Kidney (tissue), 13 donors: ENCODE measurements at regions not wholly inside any gene's neighbourhood (a gene's known extent, or its start where the extent isn't known, plus 50 kb on each side); places are given as distances from the start of the nearest gene placed in this dataset.

ENCODE experiments used
- DNase-seq, 5 donors: peaks; one replicate each; pipeline ENCODE4 v3.0.0-alpha.2; 2013 to 2020
- FAIRE-seq: peaks from 2 replicates; lab custom pipeline; 2012; peaks lifted over from hg19 to GRCh38; lab: Jason Lieb, UNC
- H3K27ac ChIP-seq, 2 donors: one replicate each; pipeline ENCODE4 v1.7.0; 2013; ENCODE audit warnings: low read depth in 2 of 2, low read length in 2 of 2, inconsistent platforms in 1 of 2
- H3K27me3 ChIP-seq: one replicate; pipeline ENCODE4 v1.7.1; 2013; ENCODE audit warnings: low read length, inconsistent platforms; ENCODE audit not compliant: control insufficient read depth, insufficient read depth
- H3K36me3 ChIP-seq, 3 donors: one replicate each; pipeline versions ENCODE4 v1.7.0 to v1.7.1; 2013; ENCODE audit warnings: low read length in 3 of 3, control low read depth in 1 of 3, inconsistent platforms in 1 of 3; ENCODE audit not compliant: insufficient read depth in 3 of 3, control insufficient read depth in 2 of 3
- H3K4me1 ChIP-seq, 3 donors: one replicate each; pipeline versions ENCODE4 v1.7.0 to v1.7.1; 2013; ENCODE audit warnings: low read length in 3 of 3, inconsistent platforms in 1 of 3, low read depth in 1 of 3; ENCODE audit not compliant: control insufficient read depth in 2 of 3, insufficient read depth in 2 of 3
- H3K4me3 ChIP-seq, 3 donors: one replicate each; pipeline versions ENCODE4 v1.7.0 to v1.8.1; 2013; ENCODE audit warnings: low read length in 3 of 3, control low read depth in 1 of 3, inconsistent platforms in 1 of 3
- H3K9ac ChIP-seq, 3 donors: one replicate each; pipeline versions ENCODE4 v1.7.0 to v1.7.1; 2013; ENCODE audit warnings: low read length in 3 of 3, control low read depth in 1 of 3, inconsistent platforms in 1 of 3
- H3K9me3 ChIP-seq, 3 donors: one replicate each; pipeline versions ENCODE4 v1.7.0 to v1.7.1; 2013; ENCODE audit warnings: low read length in 3 of 3, control low read depth in 1 of 3, inconsistent platforms in 1 of 3; ENCODE audit not compliant: control insufficient read depth in 2 of 3, insufficient read depth in 1 of 3
- CTCF ChIP-seq: IDR thresholded peaks from 3 replicates; pipeline ENCODE4 v1.5.1; 2012; ENCODE audit warnings: mild to moderate bottlenecking, moderate library complexity, borderline replicate concordance; ENCODE audit not compliant: insufficient read depth; ENCODE audit errors: extremely low read depth
- intact Hi-C: fragments of 100-400 bp; cut with DNase I; formaldehyde crosslinking; loops from one replicate; pipeline ENCODE4 v1.11.1; 2022
- donor health status: control.
- donor health status: control.
- donor health status: control.
- donor health status: control.
- donor health status: control.
- donor health status: DM: yes; HTN: yes; CAD: no.
- donor health status: Normal renal cell carcinoma (clear cell type).

DNA sequence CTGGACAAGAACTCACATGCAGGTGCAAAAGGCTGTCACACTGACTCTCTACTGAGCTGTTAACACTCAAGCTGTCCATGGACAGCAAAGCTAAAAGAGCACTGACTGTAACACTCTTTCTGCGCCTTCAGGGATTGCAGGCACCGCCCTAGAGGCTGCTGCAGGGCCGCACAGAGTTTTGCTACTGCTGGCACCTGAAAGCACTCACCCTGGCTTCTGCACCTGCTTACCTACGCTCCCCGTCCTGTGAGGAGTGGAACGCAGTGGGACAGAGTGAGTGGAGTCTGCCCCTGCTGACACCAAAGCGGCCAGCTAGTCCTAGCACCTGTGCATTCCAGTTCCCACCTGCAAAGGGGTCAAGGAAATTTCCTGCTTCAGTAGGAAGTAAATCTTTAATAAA lies 941.3 kb downstream of the DIPK2A start:
- no peaks in the 10 kb centered on the region for H3K4me1 ChIP-seq
- TF ChIP-seq CTCF: no peak
- H3K36me3 ChIP-seq: no peaks in the 10 kb centered on the region
- intact Hi-C loops: no loop called here
- DNase-seq (no peak), FAIRE-seq (no peak)
- no peaks in the 10 kb centered on the region for H3K9me3 ChIP-seq
- no peak overlapping the region for H3K4me3 ChIP-seq
- H3K27ac ChIP-seq: no peak overlapping the region
- H3K9ac ChIP-seq: no peak overlapping the region
- no peaks in the 10 kb centered on the region for H3K27me3 ChIP-seq

GRCh38 chr3:144915202-144915601 lies 943.6 kb downstream of the DIPK2A start:
- Histone ChIP-seq H3K36me3 (no peaks in the 10 kb centered on the region), H3K9ac (no peak overlapping the region), H3K27ac (no peak overlapping the region), H3K9me3 (no peaks in the 10 kb centered on the region), H3K4me3 (no peak overlapping the region), H3K4me1 (no peaks in the 10 kb centered on the region), H3K27me3 (no peaks in the 10 kb centered on the region)
- no peak for TF ChIP-seq CTCF
- DNase-seq (no peak), FAIRE-seq (no peak)
- intact Hi-C loops: no loop called here

DNA sequence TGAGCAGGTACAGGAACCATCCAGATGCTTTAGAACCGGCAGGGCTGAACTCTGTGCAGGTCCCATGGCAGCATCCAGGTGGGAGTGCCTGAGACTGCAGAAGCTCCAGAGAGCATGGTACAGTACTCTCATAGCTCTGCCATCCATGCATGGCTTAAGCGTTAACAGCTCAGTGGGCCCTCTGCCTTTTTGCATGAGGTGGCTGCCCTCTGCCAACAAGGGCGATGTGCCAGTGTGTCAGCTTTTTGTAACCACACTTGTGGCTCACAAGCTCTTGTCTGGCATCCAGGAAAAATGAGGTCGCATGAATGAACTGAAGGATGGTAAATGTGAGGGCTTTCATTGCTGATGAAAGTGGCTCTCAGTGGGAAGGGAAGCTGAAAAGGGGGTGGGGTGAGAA lies 950.1 kb downstream of the DIPK2A start:
- Histone ChIP-seq H3K36me3 (no peaks in the 10 kb centered on the region), H3K27me3 (no peaks in the 10 kb centered on the region), H3K4me1 (no peaks in the 10 kb centered on the region), H3K27ac (no peak overlapping the region), H3K9ac (no peak overlapping the region), H3K4me3 (no peak overlapping the region), H3K9me3 (no peaks in the 10 kb centered on the region)
- no peak for TF ChIP-seq CTCF
- intact Hi-C loops: no loop called here
- no peak for DNase-seq
- FAIRE-seq: no peak
